Neural cell (in vitro differentiated cells): ENCODE measurements at regions not wholly inside any gene's neighbourhood (a gene's known extent, or its start where the extent isn't known, plus 50 kb on each side); places are given as distances from the start of the nearest gene placed in this dataset.

Experiments
- EP300 ChIP-seq: fragments of 450-650 bp; conservative IDR thresholded peaks from 2 replicates; pipeline ENCODE4 v1.6.1; 2014; ENCODE audit warnings: antibody characterized with exemption, mild to moderate bottlenecking, moderate library complexity; ENCODE audit not compliant: poor library complexity, severe bottlenecking
- EZH2 ChIP-seq: fragments of 200-600, 300-800 bp; shearing (Covaris generic), sonication (generic); IDR thresholded peaks from 2 replicates; pipeline ENCODE4 v1.6.1; 2014; ENCODE audit warnings: antibody characterized with exemption, low read length, borderline replicate concordance, mild to moderate bottlenecking; ENCODE audit not compliant: insufficient read depth, poor library complexity, severe bottlenecking
- TF ChIP-seq, protein P1 (sequence below): fragments of 450-650 bp; IDR thresholded peaks from 2 replicates; pipeline ENCODE4 v1.5.1; 2014; ENCODE audit warnings: antibody characterized with exemption, mild to moderate bottlenecking, moderate library complexity; ENCODE audit not compliant: poor library complexity, severe bottlenecking
- TF ChIP-seq, protein P2 (sequence below): IDR thresholded peaks from 2 replicates; pipeline ENCODE4 v1.6.1; 2012; ENCODE audit warnings: borderline replicate concordance

GRCh38 chr7:1288390-1288995, 55.8 kb downstream of the UNCX start:
- TF ChIP-seq, protein P1, sequence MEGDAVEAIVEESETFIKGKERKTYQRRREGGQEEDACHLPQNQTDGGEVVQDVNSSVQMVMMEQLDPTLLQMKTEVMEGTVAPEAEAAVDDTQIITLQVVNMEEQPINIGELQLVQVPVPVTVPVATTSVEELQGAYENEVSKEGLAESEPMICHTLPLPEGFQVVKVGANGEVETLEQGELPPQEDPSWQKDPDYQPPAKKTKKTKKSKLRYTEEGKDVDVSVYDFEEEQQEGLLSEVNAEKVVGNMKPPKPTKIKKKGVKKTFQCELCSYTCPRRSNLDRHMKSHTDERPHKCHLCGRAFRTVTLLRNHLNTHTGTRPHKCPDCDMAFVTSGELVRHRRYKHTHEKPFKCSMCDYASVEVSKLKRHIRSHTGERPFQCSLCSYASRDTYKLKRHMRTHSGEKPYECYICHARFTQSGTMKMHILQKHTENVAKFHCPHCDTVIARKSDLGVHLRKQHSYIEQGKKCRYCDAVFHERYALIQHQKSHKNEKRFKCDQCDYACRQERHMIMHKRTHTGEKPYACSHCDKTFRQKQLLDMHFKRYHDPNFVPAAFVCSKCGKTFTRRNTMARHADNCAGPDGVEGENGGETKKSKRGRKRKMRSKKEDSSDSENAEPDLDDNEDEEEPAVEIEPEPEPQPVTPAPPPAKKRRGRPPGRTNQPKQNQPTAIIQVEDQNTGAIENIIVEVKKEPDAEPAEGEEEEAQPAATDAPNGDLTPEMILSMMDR, result no peak
- TF ChIP-seq EP300 (no peak), EZH2 (no peak)
- TF ChIP-seq, protein P2, sequence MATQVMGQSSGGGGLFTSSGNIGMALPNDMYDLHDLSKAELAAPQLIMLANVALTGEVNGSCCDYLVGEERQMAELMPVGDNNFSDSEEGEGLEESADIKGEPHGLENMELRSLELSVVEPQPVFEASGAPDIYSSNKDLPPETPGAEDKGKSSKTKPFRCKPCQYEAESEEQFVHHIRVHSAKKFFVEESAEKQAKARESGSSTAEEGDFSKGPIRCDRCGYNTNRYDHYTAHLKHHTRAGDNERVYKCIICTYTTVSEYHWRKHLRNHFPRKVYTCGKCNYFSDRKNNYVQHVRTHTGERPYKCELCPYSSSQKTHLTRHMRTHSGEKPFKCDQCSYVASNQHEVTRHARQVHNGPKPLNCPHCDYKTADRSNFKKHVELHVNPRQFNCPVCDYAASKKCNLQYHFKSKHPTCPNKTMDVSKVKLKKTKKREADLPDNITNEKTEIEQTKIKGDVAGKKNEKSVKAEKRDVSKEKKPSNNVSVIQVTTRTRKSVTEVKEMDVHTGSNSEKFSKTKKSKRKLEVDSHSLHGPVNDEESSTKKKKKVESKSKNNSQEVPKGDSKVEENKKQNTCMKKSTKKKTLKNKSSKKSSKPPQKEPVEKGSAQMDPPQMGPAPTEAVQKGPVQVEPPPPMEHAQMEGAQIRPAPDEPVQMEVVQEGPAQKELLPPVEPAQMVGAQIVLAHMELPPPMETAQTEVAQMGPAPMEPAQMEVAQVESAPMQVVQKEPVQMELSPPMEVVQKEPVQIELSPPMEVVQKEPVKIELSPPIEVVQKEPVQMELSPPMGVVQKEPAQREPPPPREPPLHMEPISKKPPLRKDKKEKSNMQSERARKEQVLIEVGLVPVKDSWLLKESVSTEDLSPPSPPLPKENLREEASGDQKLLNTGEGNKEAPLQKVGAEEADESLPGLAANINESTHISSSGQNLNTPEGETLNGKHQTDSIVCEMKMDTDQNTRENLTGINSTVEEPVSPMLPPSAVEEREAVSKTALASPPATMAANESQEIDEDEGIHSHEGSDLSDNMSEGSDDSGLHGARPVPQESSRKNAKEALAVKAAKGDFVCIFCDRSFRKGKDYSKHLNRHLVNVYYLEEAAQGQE, result no peak
